D341Med (cell line): ENCODE measurements at regions not wholly inside any gene's neighbourhood (a gene's known extent, or its start where the extent isn't known, plus 50 kb on each side); places are given as distances from the start of the nearest gene placed in this dataset.
A peak's percentile ranks its signal among the peaks of the same experiment; 100 is the strongest.
"Not testable (repeated sequence)": the region's sequence is repeated elsewhere in the genome, so short reads cannot be mapped to it uniquely, and the experiment has no call there.

ENCODE experiments used
- DNase-seq: peaks from one replicate; pipeline ENCODE4 v3.0.0; 2012; ENCODE audit warnings: low spot score

- DNase-seq = no peak
Observed at GRCh38 chr13:50453188-50453587, 390.3 kb downstream of the DLEU7 start.

GRCh38 chr13:50456111-50456510 is 387.4 kb downstream of the DLEU7 start:
- DNase-seq = peak; percentile 26

GRCh38 chr13:50457415-50458393 is 385.8 kb downstream of the DLEU7 start:
- DNase-seq = no peak

GRCh38 chr13:50459046-50459445 is 384.4 kb downstream of the DLEU7 start:
- DNase-seq = no peak

- no peak for DNase-seq
Observed at GRCh38 chr13:50459658-50460057, 383.8 kb downstream of the DLEU7 start.

GRCh38 chr13:50460358-50460757 is 383.1 kb downstream of the DLEU7 start:
- DNase-seq = no peak

- no peak for DNase-seq
Observed at GRCh38 chr13:50461189-50461588, 382.3 kb downstream of the DLEU7 start.

- DNase-seq = no peak
Observed at GRCh38 chr13:50463719-50464118, 379.8 kb downstream of the DLEU7 start.

- DNase-seq = no peak
Observed at GRCh38 chr13:50464349-50465251, 378.9 kb downstream of the DLEU7 start.

GRCh38 chr13:50466456-50466855 is 377.0 kb downstream of the DLEU7 start:
- DNase-seq = no peak

GRCh38 chr13:50467156-50468110 is 376.1 kb downstream of the DLEU7 start:
- DNase-seq = no peak

GRCh38 chr13:50468849-50469669 is 374.4 kb downstream of the DLEU7 start:
- DNase-seq = no peak

GRCh38 chr13:50473050-50473449 is 370.4 kb downstream of the DLEU7 start:
- DNase-seq = not testable (repeated sequence)

- no peak for DNase-seq
Observed at GRCh38 chr13:50474088-50474662, 369.3 kb downstream of the DLEU7 start.

- DNase-seq = no peak
Observed at GRCh38 chr13:50476577-50477285, 366.8 kb downstream of the DLEU7 start.

GRCh38 chr13:50481936-50482335 is 361.6 kb downstream of the DLEU7 start:
- no peak for DNase-seq

- DNase-seq = no peak
Observed at GRCh38 chr13:50483416-50483815, 360.1 kb downstream of the DLEU7 start.

- no peak for DNase-seq
Observed at GRCh38 chr13:50484472-50485113, 358.9 kb downstream of the DLEU7 start.
